NCI-H82 treated with DMSO at 0.1 percent for 48 hours (cell line): ENCODE measurements at regions not wholly inside any gene's neighbourhood (a gene's known extent, or its start where the extent isn't known, plus 50 kb on each side); places are given as distances from the start of the nearest gene placed in this dataset.
"Not testable (repeated sequence)": the region's sequence is repeated elsewhere in the genome, so short reads cannot be mapped to it uniquely, and the experiment has no call there.

Source experiments
- DNase-seq: peaks from one replicate; lab custom pipeline; 2025; ENCODE audit not compliant: unreplicated experiment; lab: John Stamatoyannopoulos, UW

GRCh38 chr3:104066658-104067057 is 1300.1 kb upstream of the ALCAM start:
- DNase-seq, result no peak

GRCh38 chr3:104069114-104069513 is 1297.6 kb upstream of the ALCAM start:
- no peak for DNase-seq

GRCh38 chr3:104070906-104071305 is 1295.8 kb upstream of the ALCAM start:
- no peak for DNase-seq

GRCh38 chr3:104080088-104080626 is 1286.6 kb upstream of the ALCAM start:
- DNase-seq, result no peak

GRCh38 chr3:104088738-104089137 is 1278.0 kb upstream of the ALCAM start:
- DNase-seq, result no peak

GRCh38 chr3:104089987-104090386 is 1276.7 kb upstream of the ALCAM start:
- not testable (repeated sequence) for DNase-seq

- no peak for DNase-seq
Observed at GRCh38 chr3:104101736-104102135, 1265.0 kb upstream of the ALCAM start.

GRCh38 chr3:104102386-104102785 is 1264.3 kb upstream of the ALCAM start:
- peak; percentile 78 for DNase-seq

GRCh38 chr3:104106276-104106675 is 1260.4 kb upstream of the ALCAM start:
- DNase-seq, result no peak

GRCh38 chr3:104108522-104108921 is 1258.2 kb upstream of the ALCAM start:
- no peak for DNase-seq

- DNase-seq, result no peak
Observed at GRCh38 chr3:104126463-104126862, 1240.2 kb upstream of the ALCAM start.

- no peak for DNase-seq
Observed at GRCh38 chr3:104126864-104127553, 1239.7 kb upstream of the ALCAM start.

GRCh38 chr3:104127830-104128229 is 1238.9 kb upstream of the ALCAM start:
- DNase-seq, result no peak

GRCh38 chr3:104132566-104133403 is 1233.9 kb upstream of the ALCAM start:
- no peak for DNase-seq

- DNase-seq, result no peak
Observed at GRCh38 chr3:104133630-104134029, 1233.1 kb upstream of the ALCAM start.

GRCh38 chr3:104137116-104137515 is 1229.6 kb upstream of the ALCAM start:
- DNase-seq, result no peak

- no peak for DNase-seq
Observed at GRCh38 chr3:104145164-104145563, 1221.5 kb upstream of the ALCAM start.

GRCh38 chr3:104149154-104149553 is 1217.6 kb upstream of the ALCAM start:
- DNase-seq, result no peak

- DNase-seq, result no peak
Observed at GRCh38 chr3:104150724-104151123, 1216.0 kb upstream of the ALCAM start.

GRCh38 chr3:104154896-104155295 is 1211.8 kb upstream of the ALCAM start:
- DNase-seq, result no peak

- DNase-seq, result no peak
Observed at GRCh38 chr3:104165866-104166265, 1200.8 kb upstream of the ALCAM start.

GRCh38 chr3:104168386-104168785 is 1198.3 kb upstream of the ALCAM start:
- no peak for DNase-seq
